Bronchial epithelial cell (primary cell): ENCODE measurements at regions not wholly inside any gene's neighbourhood (a gene's known extent, or its start where the extent isn't known, plus 50 kb on each side); places are given as distances from the start of the nearest gene placed in this dataset.

ENCODE experiments used
- DNase-seq: peaks from one replicate; pipeline ENCODE4 v3.0.0-alpha.2; 2010; ENCODE audit warnings: low read depth
- FAIRE-seq: peaks from 2 replicates; lab custom pipeline; 2011; peaks lifted over from hg19 to GRCh38; lab: Jason Lieb, UNC
- H3K27me3 ChIP-seq: 2 replicates; pipeline ENCODE4 v1.5.1; 2011; ENCODE audit warnings: low read length; ENCODE audit not compliant: control insufficient read depth, insufficient read depth
- H3K36me3 ChIP-seq: 2 replicates; pipeline ENCODE4 v1.5.1; 2011; ENCODE audit warnings: low read length; ENCODE audit not compliant: control insufficient read depth, insufficient read depth
- H3K4me3 ChIP-seq: 2 replicates; pipeline ENCODE4 v1.5.1; 2011; ENCODE audit warnings: mild to moderate bottlenecking, low read depth, low read length, control low read depth
- TF ChIP-seq, protein P1 (sequence below): IDR thresholded peaks from 2 replicates; pipeline ENCODE4 v1.5.1; 2011; ENCODE audit warnings: mild to moderate bottlenecking, moderate library complexity, low read length, control low read depth, inconsistent platforms; ENCODE audit not compliant: insufficient read depth, severe bottlenecking

GRCh38 chr12:87160848-87161601, 868.2 kb downstream of the C12orf50 start:
- no peak for FAIRE-seq
- Histone ChIP-seq H3K36me3 (no peaks in the 10 kb centered on the region), H3K27me3 (no peaks in the 10 kb centered on the region), H3K4me3 (no peak overlapping the region)
- peak; percentile 83 for DNase-seq
- TF ChIP-seq, protein P1, sequence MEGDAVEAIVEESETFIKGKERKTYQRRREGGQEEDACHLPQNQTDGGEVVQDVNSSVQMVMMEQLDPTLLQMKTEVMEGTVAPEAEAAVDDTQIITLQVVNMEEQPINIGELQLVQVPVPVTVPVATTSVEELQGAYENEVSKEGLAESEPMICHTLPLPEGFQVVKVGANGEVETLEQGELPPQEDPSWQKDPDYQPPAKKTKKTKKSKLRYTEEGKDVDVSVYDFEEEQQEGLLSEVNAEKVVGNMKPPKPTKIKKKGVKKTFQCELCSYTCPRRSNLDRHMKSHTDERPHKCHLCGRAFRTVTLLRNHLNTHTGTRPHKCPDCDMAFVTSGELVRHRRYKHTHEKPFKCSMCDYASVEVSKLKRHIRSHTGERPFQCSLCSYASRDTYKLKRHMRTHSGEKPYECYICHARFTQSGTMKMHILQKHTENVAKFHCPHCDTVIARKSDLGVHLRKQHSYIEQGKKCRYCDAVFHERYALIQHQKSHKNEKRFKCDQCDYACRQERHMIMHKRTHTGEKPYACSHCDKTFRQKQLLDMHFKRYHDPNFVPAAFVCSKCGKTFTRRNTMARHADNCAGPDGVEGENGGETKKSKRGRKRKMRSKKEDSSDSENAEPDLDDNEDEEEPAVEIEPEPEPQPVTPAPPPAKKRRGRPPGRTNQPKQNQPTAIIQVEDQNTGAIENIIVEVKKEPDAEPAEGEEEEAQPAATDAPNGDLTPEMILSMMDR = no peak

DNA sequence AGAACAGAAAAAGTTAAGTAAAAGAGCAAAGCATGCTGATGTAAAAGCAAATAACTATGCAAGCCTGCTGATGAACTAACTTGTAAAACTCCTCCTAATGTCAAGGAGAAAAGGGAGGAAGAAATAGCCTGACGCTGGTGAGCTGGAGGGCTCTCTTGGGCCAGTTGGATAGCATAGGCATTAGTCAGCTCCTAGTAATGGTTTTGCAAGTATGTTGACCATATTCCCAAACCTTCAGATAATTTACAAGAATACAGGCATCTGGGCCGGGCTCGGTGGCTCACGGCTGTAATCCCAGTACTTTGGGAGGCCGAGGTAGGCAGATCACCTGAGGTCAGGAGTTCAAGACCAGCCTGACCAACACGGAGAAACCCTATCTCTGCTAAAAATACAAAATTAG, 871.4 kb downstream of the C12orf50 start:
- TF ChIP-seq, protein P1 = no peak
- DNase-seq = peak; percentile 91
- Histone ChIP-seq H3K4me3 (no peak overlapping the region), H3K27me3 (no peaks in the 10 kb centered on the region), H3K36me3 (no peaks in the 10 kb centered on the region)
- no peak for FAIRE-seq

DNA sequence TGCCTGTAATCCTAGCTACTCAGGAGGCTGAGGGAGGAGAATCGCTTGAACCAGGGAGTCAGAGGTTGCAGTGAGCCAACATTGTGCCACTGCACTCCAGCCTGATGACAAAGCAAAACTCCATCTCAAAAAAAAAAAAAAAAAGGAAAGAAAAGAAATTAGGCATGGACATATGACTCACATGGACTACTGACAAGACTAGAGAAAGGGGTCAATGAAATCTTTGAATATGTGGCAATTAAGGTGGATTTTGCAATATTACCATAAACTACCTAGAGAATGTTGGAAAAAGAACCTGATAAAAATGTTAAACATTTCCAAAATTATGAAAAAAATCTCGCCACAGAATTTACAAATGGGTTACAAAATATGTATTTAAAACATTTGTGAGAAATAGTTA, 873.6 kb downstream of the C12orf50 start:
- Histone ChIP-seq H3K36me3 (no peaks in the 10 kb centered on the region), H3K4me3 (no peak overlapping the region), H3K27me3 (no peaks in the 10 kb centered on the region)
- TF ChIP-seq, protein P1 = no peak
- no peak for FAIRE-seq
- peak; percentile 64 for DNase-seq

- no peak overlapping the region for H3K4me3 ChIP-seq
- H3K36me3 ChIP-seq = no peaks in the 10 kb centered on the region
- FAIRE-seq (no peak), DNase-seq (no peak)
- H3K27me3 ChIP-seq = no peaks in the 10 kb centered on the region
- TF ChIP-seq, protein P1 = no peak
Observed at GRCh38 chr12:87152841-87153528, 876.2 kb downstream of the C12orf50 start.

DNA sequence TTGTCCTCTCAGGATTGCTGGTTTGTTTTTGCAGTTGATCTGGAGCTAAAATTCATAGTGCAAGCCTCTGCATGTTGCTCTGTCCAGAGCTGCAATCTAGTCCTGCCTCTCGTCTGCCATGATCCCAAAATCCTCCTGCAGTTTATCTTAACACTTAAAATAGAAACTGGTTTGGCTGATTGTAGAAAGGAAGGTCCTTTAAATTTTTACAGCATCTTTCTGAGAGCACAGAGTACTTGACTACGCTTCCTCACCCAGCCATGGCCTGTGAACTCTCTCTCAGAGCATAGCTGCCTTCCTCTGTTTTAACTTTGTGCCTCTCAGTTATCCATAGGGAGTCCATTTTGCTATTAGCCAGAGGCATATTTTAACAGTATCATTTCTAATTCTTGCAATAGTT, 877.1 kb downstream of the C12orf50 start:
- TF ChIP-seq, protein P1 = no peak
- Histone ChIP-seq H3K27me3 (no peaks in the 10 kb centered on the region), H3K36me3 (no peaks in the 10 kb centered on the region), H3K4me3 (no peak overlapping the region)
- DNase-seq (peak; percentile 47), FAIRE-seq (no peak)
